K562 (cell line): ENCODE measurements at regions not wholly inside any gene's neighbourhood (a gene's known extent, or its start where the extent isn't known, plus 50 kb on each side); places are given as distances from the start of the nearest gene placed in this dataset.
"Not testable (repeated sequence)": the region's sequence is repeated elsewhere in the genome, so short reads cannot be mapped to it uniquely, and the experiment has no call there.

Experiments used
- CBX5 ChIP-seq: IDR thresholded peaks from 2 replicates; pipeline ENCODE4 v1.6.1; 2014; ENCODE audit warnings: low read depth, borderline replicate concordance
- MEF2D ChIP-seq: conservative IDR thresholded peaks from 2 replicates; pipeline ENCODE4 v1.6.1; 2016; ENCODE audit warnings: low read depth, missing genetic modification characterization, missing compliant biosample characterization
- POLR2A ChIP-seq: fragments of 450-650 bp; conservative IDR thresholded peaks from 2 replicates; pipeline ENCODE4 v1.6.1; 2016
- POLR2AphosphoS5 ChIP-seq: IDR thresholded peaks from 2 replicates; pipeline ENCODE4 v1.6.1; 2011; ENCODE audit warnings: mild to moderate bottlenecking, low read depth, low read length, moderate library complexity; ENCODE audit not compliant: control insufficient read depth, insufficient read depth
- TF ChIP-seq, protein P1 (sequence below): sonication (generic); formaldehyde crosslinking; IDR thresholded peaks from 2 replicates; pipeline ENCODE4 v1.8.1; 2022; ENCODE audit warnings: missing genetic modification reagents

DNA sequence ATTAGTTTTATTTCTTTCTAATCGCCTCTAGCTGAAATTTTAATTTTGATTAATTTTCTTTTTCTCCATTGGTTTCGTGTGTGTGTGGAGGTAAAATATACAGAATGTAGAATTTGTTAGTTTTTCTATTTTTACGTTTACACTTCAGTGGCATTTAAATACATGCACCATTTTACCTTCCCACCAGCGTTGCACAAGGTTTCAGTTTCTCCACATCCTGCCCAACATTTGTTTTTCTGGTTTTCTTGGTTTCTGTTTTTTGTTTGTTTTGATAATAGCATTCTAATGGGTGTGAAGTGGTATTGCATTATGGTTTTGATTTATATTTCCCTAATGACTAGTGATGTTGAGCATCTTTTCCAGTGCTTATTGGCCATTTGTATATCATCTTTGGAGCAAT, 871.4 kb upstream of the DEFB115 start:
- TF ChIP-seq MEF2D (tag); POLR2A; CBX5; POLR2AphosphoS5: not testable (repeated sequence)
- TF ChIP-seq, protein P1, sequence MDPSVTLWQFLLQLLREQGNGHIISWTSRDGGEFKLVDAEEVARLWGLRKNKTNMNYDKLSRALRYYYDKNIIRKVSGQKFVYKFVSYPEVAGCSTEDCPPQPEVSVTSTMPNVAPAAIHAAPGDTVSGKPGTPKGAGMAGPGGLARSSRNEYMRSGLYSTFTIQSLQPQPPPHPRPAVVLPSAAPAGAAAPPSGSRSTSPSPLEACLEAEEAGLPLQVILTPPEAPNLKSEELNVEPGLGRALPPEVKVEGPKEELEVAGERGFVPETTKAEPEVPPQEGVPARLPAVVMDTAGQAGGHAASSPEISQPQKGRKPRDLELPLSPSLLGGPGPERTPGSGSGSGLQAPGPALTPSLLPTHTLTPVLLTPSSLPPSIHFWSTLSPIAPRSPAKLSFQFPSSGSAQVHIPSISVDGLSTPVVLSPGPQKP: not testable (repeated sequence)
